Stimulated activated naive CD8-positive, alpha-beta T cell treated with anti-CD3 and anti-CD28 coated beads, Interleukin-15, Interleukin-2, amounts not matched to agents 100 ng/mL and 50 ng/mL, for 24 hours (primary cell): ENCODE measurements at regions not wholly inside any gene's neighbourhood (a gene's known extent, or its start where the extent isn't known, plus 50 kb on each side); places are given as distances from the start of the nearest gene placed in this dataset.
"Not testable (repeated sequence)": the region's sequence is repeated elsewhere in the genome, so short reads cannot be mapped to it uniquely, and the experiment has no call there.

Experiments
- H3K27ac Mint-ChIP-seq: one replicate; pipeline ENCODE4 v1.8.0; 2021; ENCODE audit warnings: mild to moderate bottlenecking, mixed read lengths
- H3K27me3 Mint-ChIP-seq: one replicate; pipeline ENCODE4 v1.8.0; 2021; ENCODE audit warnings: mixed read lengths
- H3K36me3 Mint-ChIP-seq: one replicate; pipeline ENCODE4 v1.8.0; 2021; ENCODE audit warnings: low read depth, mixed read lengths
- H3K4me1 Mint-ChIP-seq: one replicate; pipeline ENCODE4 v1.8.0; 2021; ENCODE audit warnings: low read depth, mixed read lengths
- H3K4me3 Mint-ChIP-seq: one replicate; pipeline ENCODE4 v1.8.0; 2021; ENCODE audit warnings: mild to moderate bottlenecking, mixed read lengths
- H3K9me3 Mint-ChIP-seq: one replicate; pipeline ENCODE4 v1.8.0; 2021; ENCODE audit warnings: mixed read lengths

DNA sequence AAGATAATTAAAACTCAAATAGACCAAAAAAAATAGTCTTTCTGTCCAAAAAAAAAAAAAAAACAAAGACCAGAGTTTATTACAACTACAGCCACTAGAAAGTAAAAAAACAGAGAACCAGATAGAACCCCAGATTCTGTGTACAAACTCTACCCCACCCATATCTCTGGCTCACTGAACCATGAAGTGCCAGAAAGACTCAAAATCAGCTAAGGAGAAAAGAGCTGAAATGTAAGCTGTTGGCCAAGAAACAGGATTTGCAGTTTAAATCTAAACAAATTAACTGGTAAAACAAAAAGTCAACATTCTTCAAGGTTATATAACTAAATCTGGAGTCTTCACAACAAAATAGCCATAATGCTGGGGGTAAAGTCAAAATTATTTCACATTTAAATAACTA, 278.9 kb downstream of the SEC16B start:
- Mint-ChIP-seq H3K27ac (no peak overlapping the region), H3K4me3 (no peak overlapping the region), H3K36me3 (no peaks in the 10 kb centered on the region), H3K27me3 (peaks cover 4% of the 10 kb centered on the region), H3K9me3 (peaks cover 8% of the 10 kb centered on the region), H3K4me1 (no peaks in the 10 kb centered on the region)

DNA sequence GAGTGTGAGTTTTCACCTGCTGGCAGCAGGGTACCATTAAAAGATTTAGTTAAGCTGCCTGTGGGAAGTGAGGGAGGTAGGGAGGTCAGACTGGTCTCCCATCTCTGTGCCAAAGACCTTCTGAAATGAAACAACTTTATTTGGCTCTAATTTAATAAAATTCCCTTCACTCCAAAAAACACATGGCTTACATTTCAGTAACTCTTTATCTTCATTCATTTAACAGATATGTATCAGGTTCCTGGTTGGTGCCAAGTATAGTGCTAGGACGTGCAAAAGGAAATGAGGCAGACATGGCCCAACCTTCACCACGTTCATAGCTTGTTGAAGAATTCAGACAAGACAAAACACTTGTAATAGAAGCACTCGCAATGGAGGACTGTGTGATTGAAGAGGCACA, 282.3 kb downstream of the SEC16B start:
- Mint-ChIP-seq H3K9me3 (peaks cover 9% of the 10 kb centered on the region), H3K36me3 (no peaks in the 10 kb centered on the region), H3K4me3 (no peak overlapping the region), H3K27me3 (peaks cover 4% of the 10 kb centered on the region), H3K27ac (no peak overlapping the region), H3K4me1 (no peaks in the 10 kb centered on the region)

DNA sequence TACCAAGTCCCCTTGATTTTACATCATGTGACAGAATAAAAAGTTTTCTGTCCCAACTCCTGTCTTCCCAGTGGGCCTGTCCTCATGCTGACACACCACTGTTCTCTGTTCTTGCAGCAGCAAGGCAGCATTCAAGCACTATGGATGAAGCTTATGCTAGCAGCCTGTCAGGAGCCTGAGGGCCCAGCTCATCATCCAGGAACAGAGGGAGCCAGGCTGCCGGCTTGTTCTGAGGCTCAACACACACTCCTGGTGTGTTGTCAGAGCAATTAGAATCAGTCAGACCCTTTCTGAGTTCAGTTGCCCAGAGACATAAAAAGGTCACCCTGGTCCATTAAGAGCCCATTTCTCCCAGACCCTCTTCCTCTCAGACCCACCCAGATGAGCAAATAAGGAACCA, 282.9 kb downstream of the SEC16B start:
- Mint-ChIP-seq H3K4me3 (no peak overlapping the region), H3K4me1 (no peaks in the 10 kb centered on the region), H3K27ac (no peak overlapping the region), H3K9me3 (peaks cover 9% of the 10 kb centered on the region), H3K27me3 (peaks cover 4% of the 10 kb centered on the region), H3K36me3 (no peaks in the 10 kb centered on the region)

DNA sequence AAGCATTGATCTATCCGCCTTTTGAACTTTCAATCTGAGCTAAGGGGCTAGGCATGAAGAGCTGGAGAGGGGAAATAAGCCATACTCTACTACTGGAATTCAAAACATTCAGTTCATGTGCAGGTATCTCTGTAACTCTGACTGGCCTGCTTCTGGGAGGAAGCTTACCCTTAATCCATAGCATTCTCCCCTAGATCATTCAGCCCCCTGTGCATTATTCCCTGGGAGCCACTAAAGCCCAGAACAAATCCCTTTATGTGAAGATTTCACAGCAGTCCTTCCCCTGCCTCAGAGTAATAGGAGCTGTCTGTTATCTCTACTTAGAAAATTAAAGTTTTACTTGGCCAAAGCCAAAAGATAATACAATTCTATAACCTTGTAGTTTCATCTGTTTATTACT, 300.7 kb downstream of the SEC16B start:
- Mint-ChIP-seq H3K36me3 (no peaks in the 10 kb centered on the region), H3K27me3 (no peaks in the 10 kb centered on the region), H3K4me3 (no peak overlapping the region)

DNA sequence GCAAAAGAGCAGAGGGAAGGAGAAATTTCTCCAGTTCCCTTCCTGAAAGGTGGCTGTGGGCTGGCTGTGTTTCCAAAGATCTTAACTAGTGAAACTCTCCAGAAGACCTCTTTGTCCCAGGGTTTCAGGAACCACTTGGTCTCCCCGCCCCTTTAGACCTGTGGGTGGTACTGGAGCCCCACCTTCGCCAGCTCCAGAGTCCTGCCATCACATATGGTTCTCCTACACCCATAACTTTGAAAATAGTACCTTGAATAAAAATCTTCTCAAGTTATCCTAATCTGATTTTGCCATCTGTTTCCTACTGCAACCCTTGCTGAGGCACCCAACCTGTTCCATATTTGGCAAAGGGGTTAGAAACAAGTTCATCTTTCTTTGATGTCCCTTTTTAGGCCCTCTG, 303.9 kb downstream of the SEC16B start:
- H3K36me3 Mint-ChIP-seq: no peaks in the 10 kb centered on the region
- H3K4me1 Mint-ChIP-seq: no peaks in the 10 kb centered on the region
- no peaks in the 10 kb centered on the region for H3K27me3 Mint-ChIP-seq
- no peak overlapping the region for H3K27ac Mint-ChIP-seq
- H3K4me3 Mint-ChIP-seq: no peak overlapping the region
- H3K9me3 Mint-ChIP-seq: peaks cover 5% of the 10 kb centered on the region

More for the DNA sequence above, 300.7 kb downstream of the SEC16B start:
- Mint-ChIP-seq H3K4me1 (no peaks in the 10 kb centered on the region), H3K9me3 (no peaks in the 10 kb centered on the region), H3K27ac (no peak overlapping the region)

DNA sequence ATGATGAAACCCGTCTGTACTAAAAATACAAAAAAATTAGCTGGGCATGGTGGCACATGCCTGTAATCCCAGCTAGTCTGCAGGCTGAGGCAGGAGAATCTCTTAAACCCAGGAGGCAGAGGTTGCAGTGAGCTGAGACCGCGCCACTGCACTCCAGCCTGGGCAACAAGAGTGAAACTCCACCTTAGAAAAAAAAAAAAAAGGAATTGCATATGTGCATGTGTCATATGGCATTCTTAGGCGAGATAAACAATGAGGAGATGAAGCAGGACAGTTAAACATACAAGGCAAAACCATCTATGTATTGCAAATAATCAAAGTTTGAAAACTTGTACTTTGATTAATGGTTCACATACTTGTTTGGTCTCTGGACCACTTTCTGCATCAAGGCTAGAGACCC, 305.1 kb downstream of the SEC16B start:
- peaks cover 11% of the 10 kb centered on the region for H3K9me3 Mint-ChIP-seq
- not testable (repeated sequence) for H3K27me3 Mint-ChIP-seq, H3K4me1 Mint-ChIP-seq

DNA sequence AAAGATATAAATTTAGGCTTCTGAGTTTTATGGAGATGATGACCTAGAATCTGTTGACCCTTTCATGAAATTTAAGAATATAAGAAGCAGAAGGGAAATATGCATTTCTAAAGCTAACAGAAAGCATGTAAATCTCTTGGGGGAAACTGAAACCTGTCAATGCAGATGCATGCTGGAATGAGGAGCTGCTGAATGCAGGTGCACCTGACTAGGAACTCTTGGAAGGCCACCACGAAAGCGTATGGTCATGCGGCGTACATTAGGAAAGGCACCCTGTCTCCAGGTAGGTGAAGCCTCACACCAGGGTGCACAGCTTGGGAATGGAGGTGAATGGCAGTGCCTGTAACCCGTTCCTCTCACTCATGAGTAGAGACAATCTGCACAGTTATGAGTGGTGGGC, 309.7 kb downstream of the SEC16B start:
- Mint-ChIP-seq H3K4me3 (no peak overlapping the region), H3K36me3 (no peaks in the 10 kb centered on the region), H3K4me1 (no peaks in the 10 kb centered on the region), H3K27me3 (no peaks in the 10 kb centered on the region), H3K27ac (no peak overlapping the region), H3K9me3 (peaks cover 18% of the 10 kb centered on the region)

More for the DNA sequence above, 305.1 kb downstream of the SEC16B start:
- not testable (repeated sequence) for H3K36me3 Mint-ChIP-seq, H3K27ac Mint-ChIP-seq, H3K4me3 Mint-ChIP-seq

DNA sequence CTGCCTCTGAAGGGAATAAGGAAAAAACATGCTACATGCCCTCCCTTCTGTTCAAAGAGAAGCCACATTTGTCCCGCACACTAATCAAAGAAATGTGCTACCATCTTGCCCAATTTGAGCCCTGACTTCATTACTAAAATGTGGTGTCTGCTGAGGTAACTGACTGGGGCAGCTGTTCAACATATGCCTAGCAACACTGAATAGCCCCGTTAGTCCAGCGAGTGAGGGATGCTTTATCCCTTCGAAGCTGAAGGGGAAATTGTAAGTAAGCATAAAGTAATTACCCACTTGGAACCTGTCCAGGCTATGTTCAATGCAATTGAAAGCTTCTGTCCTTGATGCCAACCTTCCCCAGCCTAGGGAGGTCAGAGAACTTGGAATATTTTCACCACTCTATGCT, 310.6 kb downstream of the SEC16B start:
- H3K9me3 Mint-ChIP-seq: peaks cover 18% of the 10 kb centered on the region
- no peak overlapping the region for H3K27ac Mint-ChIP-seq
- no peaks in the 10 kb centered on the region for H3K4me1 Mint-ChIP-seq
- no peaks in the 10 kb centered on the region for H3K36me3 Mint-ChIP-seq
- no peaks in the 10 kb centered on the region for H3K27me3 Mint-ChIP-seq
- H3K4me3 Mint-ChIP-seq: no peak overlapping the region

DNA sequence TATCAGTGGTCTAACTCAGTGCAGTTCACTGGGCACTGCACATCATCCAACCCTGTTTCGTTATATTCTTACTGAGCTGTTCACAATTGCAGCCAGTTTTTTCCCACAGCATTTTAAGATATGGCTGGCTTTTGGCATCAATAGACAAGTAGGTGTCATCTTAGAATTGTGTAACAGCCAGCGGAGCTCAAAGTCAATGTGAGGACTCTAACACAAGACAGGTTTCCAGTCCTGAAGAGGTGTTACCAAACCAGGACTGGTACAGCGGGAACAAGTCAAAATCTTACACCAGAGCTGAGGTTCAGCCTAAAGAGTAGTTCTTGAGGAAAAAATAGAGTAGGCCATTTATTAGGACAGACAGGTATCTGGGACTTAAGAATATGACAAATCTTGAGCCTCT, 313.3 kb downstream of the SEC16B start:
- Mint-ChIP-seq H3K9me3 (peaks cover 16% of the 10 kb centered on the region), H3K4me3 (no peak overlapping the region), H3K36me3 (no peaks in the 10 kb centered on the region), H3K4me1 (no peaks in the 10 kb centered on the region), H3K27me3 (no peaks in the 10 kb centered on the region), H3K27ac (no peak overlapping the region)

DNA sequence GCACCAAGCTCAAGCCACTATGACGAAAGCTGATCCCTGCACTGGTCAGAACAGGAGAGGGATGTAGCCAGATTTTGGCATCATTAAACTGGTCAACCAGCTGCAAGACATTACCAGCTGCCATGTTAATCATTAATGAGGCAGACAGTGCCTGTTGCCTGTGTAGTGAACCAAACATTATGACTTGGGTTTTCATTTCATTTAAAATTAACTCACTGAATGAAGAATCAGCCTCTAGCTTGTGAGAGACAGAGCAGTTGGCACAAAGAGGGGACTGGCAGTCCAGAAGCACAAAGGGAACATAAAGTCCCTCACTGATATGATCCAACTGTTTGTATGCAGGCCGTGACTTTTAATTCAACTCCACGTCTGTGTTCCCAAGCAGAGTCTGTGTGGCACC, 318.9 kb downstream of the SEC16B start:
- Mint-ChIP-seq H3K4me3 (no peak overlapping the region), H3K4me1 (no peaks in the 10 kb centered on the region), H3K9me3 (peaks cover 5% of the 10 kb centered on the region), H3K36me3 (no peaks in the 10 kb centered on the region), H3K27ac (no peak overlapping the region), H3K27me3 (no peaks in the 10 kb centered on the region)

DNA sequence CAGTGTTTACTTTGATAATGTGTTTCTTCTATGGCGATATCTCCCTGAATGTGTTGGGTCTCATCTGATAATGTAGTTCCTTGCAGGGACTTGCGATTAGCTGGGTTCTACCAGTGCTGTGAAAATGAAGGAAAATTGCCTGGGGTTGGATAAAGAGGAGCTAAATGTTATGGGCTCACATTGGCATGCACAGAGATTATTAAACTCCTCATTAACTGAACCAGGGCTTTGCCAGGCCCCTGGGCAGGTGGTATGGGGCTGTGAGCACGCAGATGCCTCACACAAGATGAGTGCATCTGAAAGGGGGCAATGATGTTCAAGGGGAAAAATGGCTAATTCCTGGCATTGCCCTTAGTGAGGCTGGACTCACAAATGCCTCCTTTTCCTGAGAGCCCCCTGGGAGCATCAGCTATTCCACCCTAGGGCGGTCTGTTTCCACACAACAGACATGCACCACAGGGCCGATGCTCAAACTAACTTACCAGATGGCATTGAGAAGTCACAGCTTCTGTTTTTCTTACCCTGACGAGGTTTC, 321.1 kb downstream of the SEC16B start:
- Mint-ChIP-seq H3K4me3 (no peak overlapping the region), H3K9me3 (no peaks in the 10 kb centered on the region), H3K4me1 (no peaks in the 10 kb centered on the region), H3K27me3 (no peaks in the 10 kb centered on the region), H3K27ac (no peak overlapping the region), H3K36me3 (no peaks in the 10 kb centered on the region)

DNA sequence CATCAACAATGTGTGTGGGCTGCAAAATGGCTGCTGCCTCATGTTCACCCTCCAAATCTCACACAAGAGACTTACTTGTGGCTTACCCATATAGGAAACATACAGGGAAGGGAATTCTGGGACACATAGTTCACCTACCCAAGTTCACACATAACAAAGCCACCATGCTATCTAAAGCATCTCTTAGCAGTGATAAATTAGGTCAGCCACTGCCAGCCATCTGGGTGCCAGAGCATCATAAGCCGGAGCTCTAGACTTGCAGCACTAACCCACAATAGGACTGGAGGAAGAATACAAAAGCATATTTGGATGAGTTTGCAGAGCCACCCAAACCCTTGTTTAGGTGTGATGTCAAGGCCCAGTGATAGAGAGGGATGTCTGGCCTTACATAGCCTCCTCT, 321.7 kb downstream of the SEC16B start:
- H3K27ac Mint-ChIP-seq: no peak overlapping the region
- H3K4me3 Mint-ChIP-seq: no peak overlapping the region
- H3K4me1 Mint-ChIP-seq: no peaks in the 10 kb centered on the region
- no peaks in the 10 kb centered on the region for H3K27me3 Mint-ChIP-seq
- no peaks in the 10 kb centered on the region for H3K9me3 Mint-ChIP-seq
- H3K36me3 Mint-ChIP-seq: no peaks in the 10 kb centered on the region

DNA sequence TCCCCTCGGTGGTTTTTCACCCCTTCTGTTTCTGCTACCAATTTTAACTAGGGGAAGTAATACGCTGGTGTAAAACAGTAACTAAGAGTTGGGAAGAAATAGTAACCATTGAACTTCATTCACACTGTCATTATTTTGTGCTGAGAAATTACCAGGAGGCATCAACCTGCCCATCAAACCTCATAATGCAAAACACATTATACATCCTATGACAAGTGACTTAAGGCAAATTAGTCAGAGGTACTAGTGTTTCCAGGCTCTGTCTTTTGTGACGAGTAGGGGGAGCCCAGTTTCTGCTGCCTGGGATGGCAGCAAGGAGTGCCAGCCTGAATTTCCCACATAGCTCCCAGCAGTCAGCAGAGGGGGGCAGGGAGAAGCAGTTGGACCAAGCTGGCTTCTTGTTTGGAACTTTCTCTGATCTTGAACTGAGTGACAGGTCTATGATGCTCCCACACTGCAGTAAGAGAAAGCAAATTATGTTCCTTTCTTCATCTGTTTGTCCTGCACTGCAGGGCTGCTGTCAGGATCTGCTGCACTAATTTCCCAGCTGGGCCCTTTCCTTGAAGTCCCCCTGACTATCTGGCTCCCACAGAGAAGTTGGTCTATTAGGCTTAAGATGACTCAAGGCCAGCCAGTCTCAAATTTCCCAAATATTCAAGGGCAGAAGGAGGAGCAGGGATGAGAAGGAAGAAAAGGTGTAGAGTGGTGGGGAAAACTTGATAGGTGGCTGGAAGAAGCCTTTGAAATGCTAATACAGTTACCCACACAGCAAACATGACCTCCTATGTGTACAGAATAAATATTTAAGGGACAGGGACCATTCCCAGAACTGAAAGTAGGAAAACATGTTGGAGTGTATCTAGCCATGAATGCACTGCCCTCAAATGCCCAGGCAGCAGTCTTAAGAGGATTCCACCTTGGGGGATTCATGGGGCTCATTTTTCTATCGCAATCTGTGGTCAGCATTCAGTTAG, 322.8 kb downstream of the SEC16B start:
- Mint-ChIP-seq H3K4me1 (no peaks in the 10 kb centered on the region), H3K27me3 (no peaks in the 10 kb centered on the region), H3K36me3 (no peaks in the 10 kb centered on the region), H3K4me3 (no peak overlapping the region), H3K9me3 (peaks cover 4% of the 10 kb centered on the region), H3K27ac (no peak overlapping the region)

DNA sequence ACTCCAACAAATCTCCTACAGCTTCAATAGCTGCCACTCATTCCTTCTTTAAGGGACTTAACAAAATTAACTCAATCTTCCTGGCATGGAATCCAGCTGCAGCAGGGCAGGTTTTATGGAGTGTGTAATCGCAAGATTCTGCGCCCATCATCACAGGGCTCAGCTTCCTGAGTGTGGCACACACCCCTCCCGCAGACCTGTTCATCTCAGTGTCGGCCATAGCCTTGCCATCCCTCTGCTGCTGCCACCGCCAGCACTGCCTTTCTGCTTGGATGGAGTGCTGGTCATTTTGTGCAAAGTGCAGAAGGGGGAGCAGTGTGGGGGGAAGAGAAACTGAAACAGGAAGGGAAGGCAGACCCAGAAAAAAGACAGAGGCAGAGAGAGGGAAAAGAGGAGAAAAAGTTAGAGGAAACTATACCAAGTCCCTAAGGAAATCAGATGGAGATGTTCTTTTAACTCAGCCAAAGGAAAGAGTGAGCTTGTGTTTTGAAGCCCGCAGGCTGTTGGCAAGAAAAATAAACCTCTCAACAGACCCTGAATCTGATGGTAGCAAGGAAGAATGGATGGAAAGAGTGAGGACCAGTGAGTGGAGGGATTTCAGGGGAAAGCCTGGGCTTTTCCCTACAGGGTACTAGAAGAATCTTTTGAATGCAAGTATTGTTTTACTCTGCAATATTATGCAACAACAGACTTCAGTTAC, 324.2 kb downstream of the SEC16B start:
- no peaks in the 10 kb centered on the region for H3K4me1 Mint-ChIP-seq

DNA sequence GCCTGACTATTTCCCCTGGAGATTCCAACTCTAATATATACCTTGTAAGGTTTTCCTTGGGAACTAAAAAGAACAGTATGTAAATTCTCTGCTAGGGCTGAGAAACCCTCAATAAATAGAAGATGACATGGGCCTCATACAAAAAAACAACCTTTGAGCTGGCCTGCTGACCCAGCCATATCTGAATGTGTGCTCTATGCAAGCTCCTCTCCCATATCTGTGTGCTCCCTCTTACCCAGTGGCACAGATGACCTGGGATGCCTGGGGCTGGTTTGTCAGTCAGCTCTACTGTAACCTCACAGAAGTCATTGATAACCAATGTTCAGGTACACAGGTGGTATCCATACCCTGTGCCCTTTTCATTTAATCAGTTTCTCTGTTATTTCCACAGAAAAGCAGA, 329.2 kb downstream of the SEC16B start:
- Mint-ChIP-seq H3K9me3 (peaks cover 9% of the 10 kb centered on the region), H3K4me3 (no peak overlapping the region), H3K27ac (no peak overlapping the region), H3K36me3 (no peaks in the 10 kb centered on the region), H3K27me3 (no peaks in the 10 kb centered on the region), H3K4me1 (no peaks in the 10 kb centered on the region)

More for the DNA sequence above, 324.2 kb downstream of the SEC16B start:
- peaks cover 4% of the 10 kb centered on the region for H3K9me3 Mint-ChIP-seq
- H3K36me3 Mint-ChIP-seq: no peaks in the 10 kb centered on the region
- no peak overlapping the region for H3K4me3 Mint-ChIP-seq
- H3K27me3 Mint-ChIP-seq: no peaks in the 10 kb centered on the region
- no peak overlapping the region for H3K27ac Mint-ChIP-seq
